SK-N-SH (cell line): ENCODE measurements at regions not wholly inside any gene's neighbourhood (a gene's known extent, or its start where the extent isn't known, plus 50 kb on each side); places are given as distances from the start of the nearest gene placed in this dataset.

Source experiments
- CTCF ChIA-PET: fragments of 300-600, 350-600 bp; formaldehyde crosslinking; extraction: SDS; loops from one replicate; lab custom pipeline; 2021; lab: Yijun Ruan, JAX
- POLR2A ChIA-PET: fragments of 350-600 bp; sonication (Branson Sonifier 250); formaldehyde crosslinking; extraction: SDS; loops from one replicate; lab custom pipeline; 2020; ENCODE audit warnings: antibody characterized with exemption, inconsistent platforms; lab: Yijun Ruan, JAX
- DNase-seq: peaks from one replicate; pipeline ENCODE4 v3.0.0; 2012
- H2AFZ ChIP-seq: fragments of 200-600 bp; sonication (generic); 2 replicates; pipeline ENCODE4 v1.8.1; 2016; ENCODE audit warnings: antibody characterized with exemption, mild to moderate bottlenecking, low read depth
- H3F3A ChIP-seq: fragments of 200-600 bp; sonication (generic); replicated peaks from 2 replicates; pipeline ENCODE3; 2016; ENCODE audit warnings: antibody characterized with exemption, mild to moderate bottlenecking; ENCODE audit not compliant: insufficient read depth
- H3K27ac ChIP-seq, 2 experiments: fragments of 200-500 bp in 1 of 2; fragments of 200-600 bp in 1 of 2; sonication (Bioruptor generic) in 1 of 2; sonication (generic), shearing (Covaris generic) in 1 of 2; 2 replicates each; pipeline versions ENCODE4 v1.5.1 to v1.6.1; 2014 to 2016; ENCODE audit warnings: low read depth in 2 of 2, inconsistent platforms in 1 of 2, low read length in 1 of 2, mild to moderate bottlenecking in 1 of 2, mixed read lengths in 1 of 2
- H3K27me3 ChIP-seq: fragments of 200-600 bp; sonication (generic), shearing (Covaris generic); 2 replicates; pipeline ENCODE4 v1.6.1; 2016; ENCODE audit warnings: mixed run types; ENCODE audit not compliant: insufficient read depth
- H3K36me3 ChIP-seq, 2 experiments: fragments of 200-500 bp in 1 of 2; fragments of 200-600 bp in 1 of 2; sonication (Bioruptor generic) in 1 of 2; sonication (generic) in 1 of 2; replicated peaks in 1 of 2; 2 replicates each; pipeline versions ENCODE3 to v1.5.1; 2014 to 2016; ENCODE audit warnings: low read length in 1 of 2, mild to moderate bottlenecking in 1 of 2; ENCODE audit not compliant: insufficient read depth in 2 of 2, control insufficient read depth in 1 of 2
- H3K4me1 ChIP-seq, 2 experiments: fragments of 200-500 bp in 1 of 2; fragments of 200-600 bp in 1 of 2; sonication (Bioruptor generic) in 1 of 2; sonication (generic), shearing (Covaris generic) in 1 of 2; 2 replicates each; pipeline versions ENCODE4 v1.5.1 to v1.6.1; 2014 to 2016; ENCODE audit warnings: low read depth in 1 of 2, low read length in 1 of 2, mixed run types in 1 of 2; ENCODE audit not compliant: insufficient read depth in 2 of 2, control insufficient read depth in 1 of 2
- H3K4me2 ChIP-seq: fragments of 200-600 bp; sonication (generic), shearing (Covaris generic); 2 replicates; pipeline ENCODE4 v1.6.1; 2017; ENCODE audit warnings: mixed run types
- H3K4me3 ChIP-seq, 2 experiments: fragments of 200-500 bp in 1 of 2; fragments of 200-600 bp in 1 of 2; sonication (Bioruptor generic) in 1 of 2; sonication (generic), shearing (Covaris generic) in 1 of 2; 2 replicates each; pipeline versions ENCODE4 v1.5.1 to v1.8.1; 2014 to 2016; ENCODE audit warnings: low read depth in 2 of 2, inconsistent platforms in 1 of 2, low read length in 1 of 2, mild to moderate bottlenecking in 1 of 2, mixed read lengths in 1 of 2, moderate library complexity in 1 of 2
- H3K79me2 ChIP-seq: fragments of 200-600 bp; sonication (generic); 2 replicates; pipeline ENCODE4 v1.8.1; 2017; ENCODE audit warnings: mild to moderate bottlenecking; ENCODE audit not compliant: insufficient read depth
- H3K9ac ChIP-seq: fragments of 200-600 bp; sonication (generic); 2 replicates; pipeline ENCODE4 v1.6.1; 2017; ENCODE audit warnings: mixed run types
- H3K9me2 ChIP-seq: fragments of 200-600 bp; sonication (generic); 2 replicates; pipeline ENCODE4 v1.6.1; 2017; ENCODE audit warnings: mixed run types
- H3K9me3 ChIP-seq: fragments of 200-600 bp; sonication (generic); 2 replicates; pipeline ENCODE4 v1.6.1; 2017; ENCODE audit warnings: mixed run types, mild to moderate bottlenecking, moderate library complexity
- H4K20me1 ChIP-seq: fragments of 200-600 bp; sonication (generic); 2 replicates; pipeline ENCODE4 v1.6.1; 2017; ENCODE audit warnings: mild to moderate bottlenecking, mixed run types; ENCODE audit not compliant: insufficient read depth
- ELF1 ChIP-seq: IDR thresholded peaks from 2 replicates; pipeline ENCODE4 v1.4.0; 2012
- EZH2phosphoT487 ChIP-seq: fragments of 200-600 bp; sonication (generic); IDR thresholded peaks from 2 replicates; pipeline ENCODE4 v1.6.1; 2017; ENCODE audit warnings: low read depth, mixed run types, mild to moderate bottlenecking, antibody characterized with exemption, moderate library complexity, borderline replicate concordance
- FOSL2 ChIP-seq: IDR thresholded peaks from 2 replicates; pipeline ENCODE4 v1.4.0; 2012; ENCODE audit warnings: low read depth, mild to moderate bottlenecking, moderate library complexity, borderline replicate concordance
- JUND ChIP-seq: IDR thresholded peaks from 2 replicates; pipeline ENCODE4 v1.4.0; 2012
- MEF2A ChIP-seq: IDR thresholded peaks from 2 replicates; pipeline ENCODE4 v1.4.0; 2012; ENCODE audit warnings: low read depth, borderline replicate concordance
- NRF1 ChIP-seq: IDR thresholded peaks from 2 replicates; pipeline ENCODE4 v1.6.1; 2012; ENCODE audit warnings: low read depth, mild to moderate bottlenecking, low read length
- POLR2AphosphoS5 ChIP-seq: IDR thresholded peaks from 2 replicates; pipeline ENCODE4 v1.6.1; 2012; ENCODE audit warnings: low read depth, low read length
- RAD21 ChIP-seq: IDR thresholded peaks from 2 replicates; pipeline ENCODE4 v1.6.1; 2012; ENCODE audit warnings: mild to moderate bottlenecking, low read length
- RXRA ChIP-seq: IDR thresholded peaks from 2 replicates; pipeline ENCODE4 v1.4.0; 2012; ENCODE audit warnings: low read depth, mild to moderate bottlenecking, borderline replicate concordance
- TAF1 ChIP-seq: IDR thresholded peaks from 2 replicates; pipeline ENCODE4 v1.6.1; 2012; ENCODE audit warnings: low read depth, mild to moderate bottlenecking, low read length, moderate library complexity, borderline replicate concordance
- TCF12 ChIP-seq: IDR thresholded peaks from 2 replicates; pipeline ENCODE4 v1.4.0; 2012
- TEAD4 ChIP-seq: IDR thresholded peaks from 2 replicates; pipeline ENCODE4 v1.4.0; 2012; ENCODE audit warnings: mild to moderate bottlenecking, borderline replicate concordance; ENCODE audit not compliant: insufficient read depth
- WGBS: methylation state at CpG from one replicate; pipeline ENCODE4 v1.1.6; 2017; ENCODE audit warnings: low lambda C conversion rate; 5-methylcytosine and 5-hydroxymethylcytosine counted together
- TF ChIP-seq, protein P1 (sequence below): IDR thresholded peaks from 2 replicates; pipeline ENCODE4; 2012
- TF ChIP-seq, protein P2 (sequence below): IDR thresholded peaks from 2 replicates; pipeline ENCODE4 v1.4.0; 2012; ENCODE audit warnings: low read depth, borderline replicate concordance
- TF ChIP-seq, protein P3 (sequence below): IDR thresholded peaks from 2 replicates; pipeline ENCODE4 v1.4.0; 2012; ENCODE audit warnings: low read depth, borderline replicate concordance
- TF ChIP-seq, protein P4 (sequence below): IDR thresholded peaks from 2 replicates; pipeline ENCODE4 v1.4.0; 2012; ENCODE audit warnings: low read depth
- TF ChIP-seq, protein P5 (sequence below): fragments of 150-350 bp; IDR thresholded peaks from 2 replicates; pipeline ENCODE4 v1.6.1; 2016; ENCODE audit warnings: mild to moderate bottlenecking, low read depth, low read length

DNA sequence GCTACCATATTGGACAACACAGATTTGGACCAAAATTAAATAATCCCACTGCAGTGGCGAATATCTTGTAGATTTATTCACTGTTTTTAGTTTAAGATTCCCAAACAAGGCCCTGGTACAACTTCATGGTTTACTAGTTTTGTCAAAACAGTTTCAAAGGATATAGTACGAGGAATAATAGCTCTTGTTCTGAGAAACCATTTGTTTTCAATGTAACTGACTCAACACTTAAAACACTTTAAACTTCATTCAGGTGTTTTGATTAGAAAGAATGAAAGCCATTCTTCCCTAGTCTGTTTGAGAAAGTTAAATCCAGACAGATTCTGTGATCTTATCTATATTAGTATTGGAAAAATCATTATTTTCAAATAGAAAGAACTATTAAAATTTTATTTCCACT, 276.4 kb upstream of the MKLN1 start (continued):
- TF ChIP-seq, protein P1, sequence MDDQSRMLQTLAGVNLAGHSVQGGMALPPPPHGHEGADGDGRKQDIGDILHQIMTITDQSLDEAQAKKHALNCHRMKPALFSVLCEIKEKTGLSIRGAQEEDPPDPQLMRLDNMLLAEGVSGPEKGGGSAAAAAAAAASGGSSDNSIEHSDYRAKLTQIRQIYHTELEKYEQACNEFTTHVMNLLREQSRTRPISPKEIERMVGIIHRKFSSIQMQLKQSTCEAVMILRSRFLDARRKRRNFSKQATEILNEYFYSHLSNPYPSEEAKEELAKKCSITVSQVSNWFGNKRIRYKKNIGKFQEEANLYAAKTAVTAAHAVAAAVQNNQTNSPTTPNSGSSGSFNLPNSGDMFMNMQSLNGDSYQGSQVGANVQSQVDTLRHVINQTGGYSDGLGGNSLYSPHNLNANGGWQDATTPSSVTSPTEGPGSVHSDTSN = no peak
- TF ChIP-seq EZH2phosphoT487 = no peak
- TF ChIP-seq TAF1 = no peak
- TF ChIP-seq, protein P2, sequence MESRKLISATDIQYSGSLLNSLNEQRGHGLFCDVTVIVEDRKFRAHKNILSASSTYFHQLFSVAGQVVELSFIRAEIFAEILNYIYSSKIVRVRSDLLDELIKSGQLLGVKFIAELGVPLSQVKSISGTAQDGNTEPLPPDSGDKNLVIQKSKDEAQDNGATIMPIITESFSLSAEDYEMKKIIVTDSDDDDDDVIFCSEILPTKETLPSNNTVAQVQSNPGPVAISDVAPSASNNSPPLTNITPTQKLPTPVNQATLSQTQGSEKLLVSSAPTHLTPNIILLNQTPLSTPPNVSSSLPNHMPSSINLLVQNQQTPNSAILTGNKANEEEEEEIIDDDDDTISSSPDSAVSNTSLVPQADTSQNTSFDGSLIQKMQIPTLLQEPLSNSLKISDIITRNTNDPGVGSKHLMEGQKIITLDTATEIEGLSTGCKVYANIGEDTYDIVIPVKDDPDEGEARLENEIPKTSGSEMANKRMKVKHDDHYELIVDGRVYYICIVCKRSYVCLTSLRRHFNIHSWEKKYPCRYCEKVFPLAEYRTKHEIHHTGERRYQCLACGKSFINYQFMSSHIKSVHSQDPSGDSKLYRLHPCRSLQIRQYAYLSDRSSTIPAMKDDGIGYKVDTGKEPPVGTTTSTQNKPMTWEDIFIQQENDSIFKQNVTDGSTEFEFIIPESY = no peak
- TF ChIP-seq MEF2A = no peak
- TF ChIP-seq ELF1 = no peak
- TF ChIP-seq RAD21 = no peak
- no peak for TF ChIP-seq JUND

DNA sequence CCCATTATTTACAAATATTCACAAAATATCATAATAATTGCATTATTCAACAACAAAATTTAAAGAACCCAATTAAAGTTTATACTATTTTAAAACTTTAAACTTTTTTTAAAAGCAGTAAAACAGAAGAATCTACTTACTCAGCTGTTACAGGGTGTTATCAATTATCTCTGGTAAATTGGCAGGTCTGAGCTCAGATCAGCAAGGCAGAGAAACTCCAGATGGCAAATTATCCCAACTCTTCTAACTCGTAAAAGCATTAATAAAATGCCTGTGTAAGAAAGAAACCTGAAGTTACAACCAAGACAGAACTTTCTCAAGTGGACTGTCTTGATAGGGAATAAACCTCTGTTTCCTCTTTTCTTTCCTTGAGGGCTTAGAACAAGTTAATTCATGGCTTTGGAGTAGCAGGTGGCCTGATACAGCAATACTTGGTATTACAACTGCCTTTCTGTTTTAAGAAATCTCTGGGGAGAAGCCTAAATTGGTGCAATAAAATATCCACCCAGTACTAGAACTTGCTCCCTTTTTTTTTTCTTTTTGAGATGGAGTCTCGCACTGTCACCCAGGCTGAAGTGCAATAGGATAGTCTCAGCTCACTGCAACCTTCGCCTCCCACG, 275.3 kb upstream of the MKLN1 start:
- Histone ChIP-seq H3K4me1 (no peaks in the 10 kb centered on the region; a peak in 1 of 4 replicates), H3F3A (peaks cover under 1% of the 10 kb centered on the region), H3K4me2 (no peak overlapping the region), H3K79me2 (peaks cover 6% of the 10 kb centered on the region), H3K9me3 (no peaks in the 10 kb centered on the region), H3K9me2 (no peaks in the 10 kb centered on the region), H3K4me3 (no peak overlapping the region), H2AFZ (no peak overlapping the region), H3K27ac (no peak overlapping the region), H3K36me3 (peaks cover 2 to 39% of the 10 kb centered on the region in 2 experiments), H3K9ac (no peak overlapping the region), H4K20me1 (peaks cover 6% of the 10 kb centered on the region; the same call in 1 of the 2 replicates), H3K27me3 (no peaks in the 10 kb centered on the region)
- no peak for DNase-seq
- POLR2A ChIA-PET = no interaction called here
- CTCF ChIA-PET = interaction anchor here (0.7 to 10.9 kb wide), 5 partner anchors 10 to 221 kb away, joined by 3 to 74 read pairs (median 14); no protein-coding TSS in a partner anchor
- TF ChIP-seq, protein P3, sequence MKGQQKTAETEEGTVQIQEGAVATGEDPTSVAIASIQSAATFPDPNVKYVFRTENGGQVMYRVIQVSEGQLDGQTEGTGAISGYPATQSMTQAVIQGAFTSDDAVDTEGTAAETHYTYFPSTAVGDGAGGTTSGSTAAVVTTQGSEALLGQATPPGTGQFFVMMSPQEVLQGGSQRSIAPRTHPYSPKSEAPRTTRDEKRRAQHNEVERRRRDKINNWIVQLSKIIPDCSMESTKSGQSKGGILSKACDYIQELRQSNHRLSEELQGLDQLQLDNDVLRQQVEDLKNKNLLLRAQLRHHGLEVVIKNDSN = no peak
- TF ChIP-seq, protein P4, sequence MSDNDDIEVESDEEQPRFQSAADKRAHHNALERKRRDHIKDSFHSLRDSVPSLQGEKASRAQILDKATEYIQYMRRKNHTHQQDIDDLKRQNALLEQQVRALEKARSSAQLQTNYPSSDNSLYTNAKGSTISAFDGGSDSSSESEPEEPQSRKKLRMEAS = no peak
- 83% methylated on average over 4 of the region's 4 CpGs for WGBS

DNA sequence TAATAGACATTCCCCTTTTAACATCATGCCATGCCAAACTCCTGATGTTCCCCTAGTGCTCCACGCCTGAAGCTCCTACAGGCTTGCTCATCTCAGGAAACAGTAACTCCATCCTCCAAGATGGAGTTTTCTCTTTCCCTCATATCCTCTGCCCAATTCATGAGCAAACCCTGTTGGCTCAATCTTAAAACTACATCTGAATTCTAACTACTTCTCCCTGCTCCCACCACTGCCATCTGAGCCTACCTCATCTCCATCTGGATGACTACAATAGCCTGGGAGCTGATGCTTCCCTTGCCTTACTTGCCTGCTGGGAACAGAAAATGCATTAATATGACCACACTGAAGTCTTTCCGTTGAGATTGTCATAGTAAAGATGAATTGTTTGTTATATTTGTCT, 271.7 kb upstream of the MKLN1 start:
- POLR2A ChIA-PET = no interaction called here

More for the DNA sequence above, 271.7 kb upstream of the MKLN1 start:
- CTCF ChIA-PET = interaction anchor here (1.4 to 10.9 kb wide), 4 partner anchors 13 to 159 kb away, joined by 5 to 74 read pairs (median 38); no protein-coding TSS in a partner anchor
- no peaks in the 10 kb centered on the region; a peak in 1 of 4 replicates for H3K4me1 ChIP-seq
- H3K9ac ChIP-seq = no peak overlapping the region
- peaks cover 0 to 27% of the 10 kb centered on the region in 2 experiments for H3K36me3 ChIP-seq
- no peaks in the 10 kb centered on the region for H3K9me3 ChIP-seq
- H3K27ac ChIP-seq = no peak overlapping the region
- no peaks in the 10 kb centered on the region for H3F3A ChIP-seq
- no peaks in the 10 kb centered on the region for H3K9me2 ChIP-seq
- WGBS = 86% methylated on average over 2 of the region's 2 CpGs
- H3K27me3 ChIP-seq = no peaks in the 10 kb centered on the region
- peaks cover 6% of the 10 kb centered on the region; the same call in 1 of the 2 replicates for H4K20me1 ChIP-seq
- H2AFZ ChIP-seq = no peak overlapping the region
- no peak for DNase-seq
- H3K4me3 ChIP-seq = no peak overlapping the region
- peaks cover 26% of the 10 kb centered on the region for H3K79me2 ChIP-seq
- TF ChIP-seq FOSL2 (no peak), NRF1 (no peak), POLR2AphosphoS5 (no peak), TCF12 (no peak), RXRA (no peak), TEAD4 (no peak), EZH2phosphoT487 (no peak)
- TF ChIP-seq, protein P4 = no peak
- TF ChIP-seq, protein P5, sequence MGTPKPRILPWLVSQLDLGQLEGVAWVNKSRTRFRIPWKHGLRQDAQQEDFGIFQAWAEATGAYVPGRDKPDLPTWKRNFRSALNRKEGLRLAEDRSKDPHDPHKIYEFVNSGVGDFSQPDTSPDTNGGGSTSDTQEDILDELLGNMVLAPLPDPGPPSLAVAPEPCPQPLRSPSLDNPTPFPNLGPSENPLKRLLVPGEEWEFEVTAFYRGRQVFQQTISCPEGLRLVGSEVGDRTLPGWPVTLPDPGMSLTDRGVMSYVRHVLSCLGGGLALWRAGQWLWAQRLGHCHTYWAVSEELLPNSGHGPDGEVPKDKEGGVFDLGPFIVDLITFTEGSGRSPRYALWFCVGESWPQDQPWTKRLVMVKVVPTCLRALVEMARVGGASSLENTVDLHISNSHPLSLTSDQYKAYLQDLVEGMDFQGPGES = no peak
- no peak overlapping the region for H3K4me2 ChIP-seq
